ENCODE measurements at regions not wholly inside any gene's neighbourhood (a gene's known extent, or its start where the extent isn't known, plus 50 kb on each side); places are given as distances from the start of the nearest gene placed in this dataset.

GRCh38 chr4:17174751-17175150 lies 276.3 kb upstream of the LDB2 start:
- no peak for DNase-seq

DNA sequence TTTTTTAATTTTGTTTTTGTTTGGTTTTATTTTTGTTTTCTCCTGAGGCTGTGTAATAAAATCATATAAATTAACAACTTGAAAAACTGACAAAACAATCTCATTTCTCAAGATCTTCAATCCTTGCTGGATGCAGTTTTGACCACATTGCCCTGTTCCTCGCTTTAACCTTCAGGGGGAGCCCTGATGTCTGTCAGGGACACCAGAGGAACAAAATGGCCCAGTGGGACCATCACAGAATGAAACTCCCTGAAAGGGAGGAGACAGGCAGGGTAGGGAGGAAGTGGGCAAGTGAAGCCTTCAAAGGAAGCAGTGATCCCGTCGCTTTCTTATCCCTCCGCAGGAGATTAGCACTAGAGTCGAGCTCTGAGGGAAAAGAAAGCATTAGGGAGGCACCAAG lies 274.9 kb upstream of the LDB2 start:
- DNase-seq: no peak

DNA sequence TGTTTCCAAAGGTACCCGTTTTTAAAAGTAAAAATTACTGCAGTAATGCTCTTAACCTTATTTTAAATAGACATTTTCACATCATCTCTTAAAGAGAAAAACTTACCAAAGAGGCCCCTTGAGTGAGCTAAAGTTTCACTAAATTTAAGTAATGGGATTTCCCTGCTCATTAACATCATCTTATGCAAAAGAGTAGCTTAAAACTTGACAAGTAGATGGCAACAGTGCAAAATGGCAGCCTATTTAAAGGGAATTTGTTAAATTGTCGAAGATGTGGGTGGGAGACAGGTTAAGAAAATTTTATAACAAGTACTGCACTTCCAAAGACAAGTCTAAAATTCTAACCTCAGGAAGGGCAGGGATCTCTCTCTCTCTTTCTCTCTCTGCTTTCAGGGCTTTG lies 271.7 kb upstream of the LDB2 start:
- no peak for DNase-seq

DNA sequence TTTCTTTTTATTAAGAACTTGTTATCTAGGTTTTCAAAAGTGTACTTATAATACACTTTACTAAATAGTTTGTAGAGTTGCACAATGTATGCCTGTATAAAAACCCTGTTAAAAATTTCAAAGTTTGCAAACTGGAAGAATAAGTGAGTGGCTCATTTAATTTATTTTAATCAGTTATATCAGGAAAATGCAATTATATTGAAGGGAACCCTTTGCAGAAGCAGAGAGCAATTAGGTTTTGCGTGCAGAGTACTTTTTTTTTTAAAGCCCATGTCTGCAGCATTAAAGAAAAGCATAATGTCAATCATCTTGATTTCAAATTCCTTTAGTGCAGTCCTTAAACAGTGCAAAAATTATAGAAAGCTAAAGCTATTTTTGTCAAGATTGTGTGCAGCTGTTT lies 271.3 kb upstream of the LDB2 start:
- DNase-seq: no peak

DNA sequence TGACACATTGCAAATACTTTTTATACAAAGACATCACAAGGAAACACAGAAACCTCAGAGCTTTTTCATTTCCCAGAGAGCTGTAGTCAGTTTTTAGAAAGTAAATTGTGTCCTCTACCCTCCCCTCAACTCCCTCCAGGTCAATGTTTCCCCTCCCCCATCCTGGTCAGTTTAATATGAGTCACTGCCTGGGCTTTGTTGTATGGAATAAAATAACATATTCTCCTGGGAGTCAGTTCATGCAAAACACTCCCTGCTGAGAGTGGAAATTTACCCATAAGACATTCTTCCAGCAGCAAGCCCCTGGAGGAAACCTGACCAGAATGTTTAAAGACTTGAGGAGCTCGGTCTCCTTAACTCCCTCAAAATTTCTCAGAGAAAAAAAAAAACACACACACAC lies 270.1 kb upstream of the LDB2 start:
- peak; percentile 28 for DNase-seq

DNA sequence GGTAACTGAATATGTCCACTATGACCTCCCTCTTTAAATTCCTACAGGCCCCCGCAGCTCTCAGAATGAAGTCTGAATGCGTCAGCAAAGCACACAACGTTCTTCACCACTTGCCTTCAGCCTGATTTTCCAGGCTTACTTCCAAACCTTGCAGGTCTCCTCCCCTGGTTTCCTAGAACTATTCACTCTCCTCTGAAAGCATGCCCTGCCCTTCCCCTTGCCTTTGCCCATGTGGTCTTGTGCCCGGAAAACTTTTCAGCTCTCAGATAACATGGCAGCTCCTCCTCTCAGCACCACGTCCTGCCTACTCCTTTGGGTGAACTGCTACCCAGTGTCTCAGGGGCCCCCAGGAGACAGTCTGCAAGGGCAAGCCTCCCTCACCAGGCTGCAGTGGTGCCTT lies 268.5 kb upstream of the LDB2 start:
- DNase-seq: no peak

DNA sequence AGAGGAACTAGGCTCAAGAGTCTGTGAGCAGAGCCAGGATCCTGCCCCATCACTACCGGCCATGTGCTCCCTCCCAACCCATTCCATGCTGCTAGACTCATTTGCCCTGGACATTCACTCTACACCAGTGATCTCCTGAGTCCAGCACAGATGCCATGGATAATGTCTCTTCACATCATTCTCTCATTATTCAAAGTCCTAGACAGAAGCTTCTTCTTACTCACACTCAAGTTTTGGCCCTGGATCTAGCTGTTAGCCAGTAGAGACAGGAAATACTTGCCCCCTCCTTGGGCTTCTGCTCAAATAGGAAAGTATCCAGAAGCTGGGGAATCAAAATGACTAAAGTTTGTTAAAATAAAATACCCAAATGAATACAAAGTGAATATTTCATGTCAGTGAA lies 266.8 kb upstream of the LDB2 start:
- DNase-seq: no peak

DNA sequence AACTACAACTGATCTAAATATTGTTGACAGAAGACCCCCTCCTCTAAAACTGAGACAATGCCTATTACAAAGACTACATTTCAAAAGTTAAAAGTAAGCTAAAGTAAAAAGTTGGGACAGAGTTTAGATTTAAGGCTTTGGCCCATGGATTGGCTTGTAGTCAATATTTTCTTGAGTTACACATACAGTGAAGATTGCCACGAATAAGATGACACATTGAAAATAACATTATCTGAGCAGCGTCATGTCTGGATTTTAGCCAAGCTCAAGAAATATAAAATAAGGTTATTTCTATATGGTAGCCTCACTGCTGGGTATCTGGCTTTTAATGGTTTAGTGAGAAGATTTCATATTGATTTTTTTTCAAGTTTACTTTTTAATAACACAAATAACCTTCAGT lies 266.2 kb upstream of the LDB2 start:
- DNase-seq: no peak

DNA sequence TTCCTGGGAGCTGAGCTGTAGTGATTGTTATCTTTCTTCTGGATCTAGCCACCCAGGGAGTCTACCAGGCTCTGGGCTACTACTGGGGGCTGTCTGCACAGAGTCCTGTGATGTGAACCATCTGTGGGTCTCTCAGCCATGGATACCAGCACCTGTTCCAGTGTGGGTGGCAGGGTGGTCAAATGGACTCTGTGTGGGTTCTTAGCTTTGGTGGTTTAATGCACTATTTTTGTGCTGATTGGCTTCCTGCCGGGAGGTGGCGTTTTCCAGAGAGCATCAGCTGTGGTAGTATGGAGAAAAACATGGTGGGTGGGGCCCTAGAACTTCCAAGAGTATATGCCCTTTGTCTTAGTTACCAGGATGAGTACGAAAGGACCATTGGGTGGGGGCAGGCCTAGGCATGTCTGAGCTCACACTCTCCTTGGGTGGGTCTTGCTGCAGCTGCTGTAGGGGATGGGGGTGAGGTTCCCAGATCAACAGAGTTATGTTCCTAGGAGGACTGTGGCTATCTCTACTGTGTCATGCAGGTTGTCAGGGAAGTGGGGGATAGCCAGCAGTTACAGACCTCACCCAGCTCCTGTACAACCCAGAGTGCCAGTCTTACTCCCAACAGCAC lies 264.8 kb upstream of the LDB2 start:
- no peak for DNase-seq

DNA sequence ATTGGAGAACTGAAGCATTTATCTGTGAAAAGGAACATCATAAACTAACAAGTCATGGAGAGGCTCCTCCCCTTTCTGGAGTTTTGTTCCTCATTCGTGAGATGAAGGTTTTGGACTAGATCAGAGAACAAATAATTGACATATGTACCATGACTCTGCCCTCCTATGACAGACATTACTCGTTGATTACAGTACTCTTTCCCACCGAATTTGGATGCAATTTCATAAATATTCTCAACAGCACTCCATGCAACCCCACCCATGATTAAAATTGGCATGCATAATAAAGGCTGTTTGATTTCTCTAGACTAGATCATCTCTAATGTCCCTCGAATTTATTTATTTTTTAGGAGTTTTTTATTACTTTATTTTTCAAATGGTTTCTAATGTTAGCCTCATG lies 258.9 kb upstream of the LDB2 start:
- DNase-seq: no peak

DNA sequence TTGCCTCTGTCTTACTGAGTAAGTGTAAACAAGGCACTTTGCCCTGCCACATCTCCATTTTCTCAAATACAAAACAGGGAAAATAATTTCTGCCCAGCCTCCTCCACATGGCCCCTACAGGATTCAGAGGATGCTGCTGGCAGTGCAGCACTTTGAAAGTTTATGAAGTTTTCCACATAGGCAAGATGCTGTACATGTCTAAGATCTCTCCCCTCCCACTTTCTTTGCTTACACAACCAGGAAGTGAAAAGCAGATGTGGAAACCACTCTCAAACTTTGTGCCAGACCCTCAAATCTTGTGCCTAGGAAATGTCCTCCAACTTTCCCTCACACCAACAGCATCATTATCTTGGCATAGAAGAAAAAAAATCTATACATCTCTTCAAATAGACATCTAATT lies 257.0 kb upstream of the LDB2 start:
- DNase-seq: no peak

- no peak for DNase-seq
Measured at GRCh38 chr4:17153572-17153971, 255.1 kb upstream of the LDB2 start.

GRCh38 chr4:17152941-17153540 lies 254.6 kb upstream of the LDB2 start:
- no peak for DNase-seq

DNA sequence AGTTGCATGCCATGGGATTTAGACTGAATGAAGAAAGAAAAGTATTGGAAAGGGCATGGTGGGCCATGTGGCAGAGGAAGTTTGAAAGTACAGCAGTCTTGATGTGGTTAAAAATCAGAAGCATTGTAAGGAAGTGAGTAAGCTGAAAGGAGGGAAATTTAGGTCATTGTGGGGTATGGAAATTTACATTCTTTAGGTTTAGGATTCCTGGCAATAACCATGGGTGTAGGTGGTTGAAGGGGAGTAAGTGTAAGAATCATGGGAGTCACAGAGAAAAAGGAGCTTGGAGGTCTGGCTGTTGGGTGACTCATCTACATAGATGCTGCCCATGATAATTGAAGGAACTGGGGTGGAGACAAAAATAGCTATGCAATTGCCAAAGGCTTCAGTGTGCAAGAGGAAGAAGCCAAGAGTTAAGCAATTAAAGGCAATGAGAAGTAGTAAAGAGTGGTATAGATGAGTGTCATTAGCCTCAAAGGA lies 243.8 kb upstream of the LDB2 start:
- no peak for DNase-seq

DNA sequence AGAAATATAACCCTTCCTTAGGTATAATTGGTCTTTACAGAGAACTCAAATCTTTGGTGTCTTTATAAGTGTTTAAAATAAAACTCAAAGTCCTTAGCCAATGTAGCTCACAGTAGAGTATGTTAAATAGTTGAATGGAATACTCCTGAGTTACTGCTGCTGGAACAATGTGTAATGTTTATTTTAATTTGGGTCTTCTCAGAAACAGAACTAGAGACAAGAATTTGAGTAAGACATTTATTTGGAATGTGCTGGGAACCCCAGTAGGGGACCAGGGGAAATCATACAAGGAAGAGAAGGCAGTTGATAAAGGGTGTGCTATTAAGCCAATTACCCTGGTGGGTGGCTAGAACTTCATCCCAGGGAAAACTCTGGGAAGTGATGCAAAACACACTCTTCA lies 240.4 kb upstream of the LDB2 start:
- DNase-seq: no peak

GRCh38 chr4:17134565-17134964 lies 236.1 kb upstream of the LDB2 start:
- DNase-seq: no peak

GRCh38 chr4:17134100-17134499 lies 235.7 kb upstream of the LDB2 start:
- no peak for DNase-seq

- DNase-seq: no peak
Measured at GRCh38 chr4:17132226-17132625, 233.8 kb upstream of the LDB2 start.

DNA sequence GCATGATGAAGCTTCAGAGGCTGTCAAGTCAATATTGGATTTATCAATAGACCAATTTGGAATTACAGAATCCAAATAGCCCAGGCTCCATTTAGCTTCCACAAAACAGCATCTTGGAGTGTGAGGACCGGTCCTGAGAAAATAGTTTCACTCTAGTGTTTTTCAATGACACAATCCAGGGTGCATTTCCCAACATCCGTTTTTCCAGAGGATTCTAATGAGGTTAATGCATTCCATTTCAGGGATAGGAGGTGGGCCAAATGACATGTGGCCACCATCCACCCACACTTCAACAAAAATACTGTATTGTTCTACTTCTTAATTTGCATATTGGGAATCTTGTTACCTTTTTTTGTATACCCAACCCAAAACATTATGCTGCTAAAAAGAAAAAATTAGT lies 229.8 kb upstream of the LDB2 start:
- no peak for DNase-seq

- DNase-seq: no peak
Measured at GRCh38 chr4:17126321-17126966, 228.0 kb upstream of the LDB2 start.

DNA sequence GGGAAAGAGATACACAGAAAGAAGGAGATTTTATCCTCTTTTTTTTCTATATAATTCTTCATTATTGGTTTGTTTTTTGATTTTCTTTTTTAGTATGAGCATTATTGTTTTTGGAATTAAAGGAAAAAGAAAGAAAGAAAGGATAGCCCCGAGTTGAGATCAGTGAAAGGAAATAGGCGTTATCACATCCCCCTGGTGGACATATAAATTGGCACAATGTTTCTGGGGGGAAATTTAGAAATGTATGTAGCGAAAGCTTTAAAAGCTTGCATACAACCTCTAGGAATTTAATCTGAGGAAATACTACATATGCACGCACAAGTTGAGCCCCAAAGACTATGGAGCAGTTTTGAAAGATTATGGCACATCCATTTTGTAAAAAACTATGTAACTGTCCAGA lies 226.3 kb upstream of the LDB2 start:
- DNase-seq: no peak

DNA sequence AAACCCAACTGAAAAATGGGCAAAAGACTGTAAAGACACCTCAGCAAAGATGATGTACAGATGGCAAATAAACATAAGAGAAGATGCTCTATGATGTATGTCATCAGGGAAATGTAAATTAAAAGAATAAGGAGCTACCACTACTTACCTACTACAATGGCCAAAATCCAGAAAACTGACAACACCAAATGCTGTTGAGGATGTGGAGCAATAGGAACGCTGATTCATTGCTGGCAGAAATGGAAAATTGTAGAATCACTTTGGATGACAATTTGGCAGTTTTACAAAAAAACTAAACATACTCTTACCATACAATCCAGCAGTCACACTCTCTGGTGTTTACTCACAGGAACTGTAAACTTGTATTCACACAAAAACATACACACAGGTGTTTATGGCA lies 222.3 kb upstream of the LDB2 start:
- no peak for DNase-seq

DNA sequence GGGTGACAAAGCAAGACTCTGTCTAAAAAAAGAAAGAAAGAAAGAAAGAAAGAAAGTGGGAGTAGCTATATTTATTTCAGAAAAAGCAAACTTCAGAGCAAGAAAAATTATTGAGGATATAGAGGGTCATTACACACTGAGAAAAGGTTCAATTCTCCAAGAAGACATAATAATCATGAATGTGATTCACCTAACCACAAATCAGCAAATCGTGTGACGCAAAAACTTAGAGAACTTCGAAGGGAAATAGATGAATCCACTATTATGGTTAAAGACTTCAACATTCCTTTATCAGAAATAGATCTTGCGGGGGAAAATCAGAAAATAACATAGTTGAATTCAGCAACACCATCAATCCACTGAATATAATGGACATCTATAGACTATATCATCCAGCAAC lies 219.3 kb upstream of the LDB2 start:
- DNase-seq: no peak

GRCh38 chr4:17115583-17115982 lies 217.1 kb upstream of the LDB2 start:
- DNase-seq: no peak

All from renal pelvis (tissue), 1 donor.